H4 (cell line): ENCODE measurements at regions not wholly inside any gene's neighbourhood (a gene's known extent, or its start where the extent isn't known, plus 50 kb on each side); places are given as distances from the start of the nearest gene placed in this dataset.
"Not testable (repeated sequence)": the region's sequence is repeated elsewhere in the genome, so short reads cannot be mapped to it uniquely, and the experiment has no call there.

Experiments used
- DNase-seq: peaks from one replicate; pipeline ENCODE4 v3.0.0-alpha.2; 2015; ENCODE audit warnings: low spot score

DNA sequence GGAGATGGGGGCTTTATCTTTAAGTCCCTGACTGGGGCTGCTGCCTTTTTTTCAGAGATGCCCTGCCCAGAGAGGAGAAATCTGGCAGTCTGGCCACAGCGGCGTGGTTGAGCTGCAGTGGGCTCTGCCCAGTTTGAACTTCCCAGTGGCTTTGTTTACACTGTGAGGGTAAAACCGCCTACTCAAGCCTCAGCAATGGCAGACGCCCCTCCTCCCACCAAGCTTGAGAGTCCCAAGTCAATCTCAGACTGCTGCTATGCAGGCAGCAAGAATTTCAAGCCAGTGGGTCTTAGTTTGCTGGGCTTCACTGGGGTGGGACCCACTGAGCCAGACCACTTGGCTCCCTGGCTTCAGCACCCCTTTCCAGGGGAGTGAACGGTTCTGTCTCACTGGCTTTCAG, 76.4 kb upstream of the DNAJC1 start:
- peak; percentile 4 for DNase-seq

DNA sequence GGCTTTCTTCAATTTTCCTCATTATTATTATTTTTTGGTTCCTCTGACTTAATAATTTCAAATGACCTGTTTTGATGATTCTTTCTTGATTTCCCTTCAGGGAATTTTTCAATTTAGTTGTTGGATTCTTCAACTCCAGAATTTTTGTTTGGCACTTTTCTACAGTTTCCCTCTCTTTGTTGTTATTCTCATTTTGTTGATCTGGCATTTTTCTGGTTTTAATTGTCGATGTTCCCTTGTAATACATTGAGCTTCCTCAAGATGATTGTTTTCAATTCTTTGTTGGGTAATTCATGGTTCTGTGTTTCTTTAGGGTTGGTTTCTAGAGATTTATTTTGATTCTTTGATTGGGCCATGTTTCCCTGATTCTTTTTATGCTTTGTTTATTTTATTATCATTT, 67.8 kb upstream of the DNAJC1 start:
- DNase-seq, result no peak

DNA sequence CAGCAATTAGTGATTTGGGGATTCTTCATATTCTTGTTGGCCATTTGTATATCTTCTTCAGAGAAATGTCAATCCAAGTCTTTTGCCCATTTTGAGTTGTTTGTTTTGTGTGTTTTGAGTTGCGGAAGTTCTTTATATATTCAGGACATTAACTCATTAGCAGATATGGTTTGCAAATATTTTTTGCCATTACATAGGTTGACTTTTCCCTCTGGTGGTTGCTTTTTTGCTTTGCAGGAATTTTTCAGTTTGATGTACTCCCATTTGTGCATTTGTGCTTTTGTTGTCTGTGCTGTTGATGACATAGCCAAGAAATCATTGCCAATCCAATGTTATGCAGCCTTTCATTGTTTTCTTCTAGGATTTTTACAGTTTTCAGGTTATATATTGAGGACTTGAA, 63.6 kb upstream of the DNAJC1 start:
- no peak for DNase-seq

DNA sequence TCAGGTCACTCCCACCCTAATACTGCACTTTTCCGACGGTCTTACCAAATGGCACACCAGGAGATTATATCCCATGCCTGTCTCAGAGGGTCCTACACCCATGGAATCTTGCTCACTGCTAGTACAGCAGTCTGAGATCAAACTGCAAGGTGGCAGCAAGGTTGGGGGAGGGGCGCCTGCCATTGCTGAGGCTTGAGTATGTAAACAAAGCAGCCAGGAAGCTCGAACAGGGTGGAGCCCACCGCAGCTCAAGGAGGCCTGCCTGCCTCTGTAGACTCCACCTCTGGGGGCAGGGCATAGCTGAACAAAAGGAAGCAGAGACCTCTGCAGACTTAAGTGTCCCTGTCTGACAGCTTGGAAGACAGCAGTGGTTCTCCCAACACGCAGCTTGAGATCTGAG, 57.5 kb upstream of the DNAJC1 start:
- DNase-seq, result not testable (repeated sequence)

DNA sequence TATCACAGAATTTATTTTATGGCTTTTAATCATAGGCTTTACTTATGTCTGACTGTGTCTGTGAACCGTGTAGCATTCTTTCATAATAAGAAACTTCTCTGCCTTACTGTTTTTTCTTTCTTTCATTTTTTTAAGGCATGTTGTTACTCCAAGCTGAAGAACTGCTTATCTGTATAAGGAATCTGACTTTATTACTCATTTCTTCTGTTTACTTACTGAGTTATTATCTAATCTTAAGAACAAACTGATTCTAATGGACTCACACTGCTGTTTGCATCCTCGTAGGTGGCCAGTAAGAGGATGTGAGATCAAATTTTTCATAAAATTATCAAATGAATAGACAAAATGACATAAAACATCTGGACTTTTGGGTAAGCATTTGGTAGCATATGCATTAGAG, 54.7 kb upstream of the DNAJC1 start:
- no peak for DNase-seq

DNA sequence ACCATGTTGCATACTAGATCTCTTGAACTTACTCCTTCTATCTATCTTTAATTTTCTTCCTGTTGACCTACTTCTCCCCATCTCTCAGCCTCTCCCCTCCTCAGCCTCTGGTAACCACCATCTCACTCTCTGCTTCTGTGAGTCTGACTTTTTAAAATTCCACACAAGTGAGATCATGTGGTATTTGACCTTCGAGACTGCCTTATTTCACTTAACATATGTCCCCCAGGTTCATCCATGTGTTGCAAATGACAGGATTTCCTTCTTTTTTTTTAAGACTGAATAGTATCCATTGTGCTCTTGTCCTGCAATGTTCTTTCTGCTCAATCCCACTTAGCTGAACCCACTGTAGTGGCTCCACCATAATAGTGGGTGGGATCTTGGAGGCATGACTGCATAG, 51.4 kb upstream of the DNAJC1 start:
- no peak for DNase-seq
